ENCODE measurements at regions not wholly inside any gene's neighbourhood (a gene's known extent, or its start where the extent isn't known, plus 50 kb on each side); places are given as distances from the start of the nearest gene placed in this dataset.

DNA sequence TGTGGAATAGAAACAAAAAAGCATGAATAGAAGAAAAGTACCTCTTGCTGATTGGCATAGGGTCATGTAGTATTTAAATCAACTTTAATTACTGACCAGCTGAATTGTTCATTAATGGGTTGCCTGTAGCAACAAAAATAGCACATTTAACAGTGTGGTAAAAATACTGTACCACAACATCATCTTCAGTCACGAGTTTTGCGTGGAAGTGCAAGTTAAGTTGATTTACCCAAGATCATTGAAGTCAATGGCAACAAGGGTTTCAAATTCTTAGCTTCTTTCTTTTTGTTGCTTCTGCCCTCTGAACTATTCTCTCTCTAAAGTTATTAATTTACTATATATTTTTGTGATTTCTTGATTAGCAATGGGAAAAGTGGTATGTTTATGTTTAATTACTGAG lies 526.6 kb downstream of the C4orf33 start:
- DNase-seq, result no peak
- FAIRE-seq, result no peak
- Histone ChIP-seq H3K36me3 (ENCODE audit: control insufficient read depth in 2 of 3, insufficient read depth in 3 of 3, low read length in 3 of 3) (no peaks in the 10 kb centered on the region), H3K9me3 (ENCODE audit: control insufficient read depth in 2 of 3, insufficient read depth in 1 of 3, low read length in 3 of 3) (no peaks in the 10 kb centered on the region), H3K4me1 (ENCODE audit: control insufficient read depth in 2 of 3, insufficient read depth in 2 of 3, low read depth in 1 of 3, low read length in 3 of 3) (no peaks in the 10 kb centered on the region), H3K4me3 (ENCODE audit: low read length in 3 of 3) (no peak overlapping the region), H3K9ac (ENCODE audit: low read length in 3 of 3) (no peak overlapping the region), H3K27me3 (ENCODE audit: control insufficient read depth, insufficient read depth, low read length) (no peaks in the 10 kb centered on the region), H3K27ac (ENCODE audit: low read depth in 2 of 2, low read length in 2 of 2) (no peak overlapping the region)
- TF ChIP-seq, protein P1, sequence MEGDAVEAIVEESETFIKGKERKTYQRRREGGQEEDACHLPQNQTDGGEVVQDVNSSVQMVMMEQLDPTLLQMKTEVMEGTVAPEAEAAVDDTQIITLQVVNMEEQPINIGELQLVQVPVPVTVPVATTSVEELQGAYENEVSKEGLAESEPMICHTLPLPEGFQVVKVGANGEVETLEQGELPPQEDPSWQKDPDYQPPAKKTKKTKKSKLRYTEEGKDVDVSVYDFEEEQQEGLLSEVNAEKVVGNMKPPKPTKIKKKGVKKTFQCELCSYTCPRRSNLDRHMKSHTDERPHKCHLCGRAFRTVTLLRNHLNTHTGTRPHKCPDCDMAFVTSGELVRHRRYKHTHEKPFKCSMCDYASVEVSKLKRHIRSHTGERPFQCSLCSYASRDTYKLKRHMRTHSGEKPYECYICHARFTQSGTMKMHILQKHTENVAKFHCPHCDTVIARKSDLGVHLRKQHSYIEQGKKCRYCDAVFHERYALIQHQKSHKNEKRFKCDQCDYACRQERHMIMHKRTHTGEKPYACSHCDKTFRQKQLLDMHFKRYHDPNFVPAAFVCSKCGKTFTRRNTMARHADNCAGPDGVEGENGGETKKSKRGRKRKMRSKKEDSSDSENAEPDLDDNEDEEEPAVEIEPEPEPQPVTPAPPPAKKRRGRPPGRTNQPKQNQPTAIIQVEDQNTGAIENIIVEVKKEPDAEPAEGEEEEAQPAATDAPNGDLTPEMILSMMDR (IDR thresholded peaks at IDR 0.05; ENCODE audit: borderline replicate concordance, extremely low read depth, insufficient read depth), result no peak
- intact Hi-C loops (cut with DNase I), result no loop called here

DNA sequence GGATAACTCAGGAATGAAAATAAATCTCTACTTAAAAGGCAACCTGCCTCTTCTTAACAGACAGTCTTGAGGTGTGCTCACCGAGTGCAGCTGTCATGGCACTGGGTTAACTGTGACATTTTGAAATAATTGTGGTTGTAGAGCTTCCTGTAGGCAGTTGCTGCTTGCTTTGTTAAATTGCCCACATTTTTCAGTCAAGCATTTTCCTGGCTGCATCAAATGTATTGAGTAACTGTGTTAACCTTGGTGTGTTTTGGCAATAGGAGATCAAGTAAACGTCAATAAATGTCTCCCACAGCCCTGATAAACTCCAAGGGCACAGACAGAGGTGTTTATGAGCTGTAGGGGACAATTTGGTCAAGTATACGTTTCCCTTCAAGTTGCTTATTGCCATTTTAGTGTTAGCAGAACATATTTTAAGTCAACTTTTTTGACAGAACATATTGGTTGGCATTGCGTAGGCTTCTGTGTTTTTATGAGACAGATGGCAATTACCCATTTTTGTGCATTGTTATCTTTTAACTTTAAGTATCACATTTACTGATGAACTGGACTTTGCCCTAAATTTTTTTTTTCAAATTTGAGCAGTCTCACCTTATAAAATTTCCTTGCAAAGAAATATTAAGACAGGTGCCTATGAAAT lies 527.4 kb downstream of the C4orf33 start:
- H3K9me3 ChIP-seq (ENCODE audit: control insufficient read depth in 2 of 3, insufficient read depth in 1 of 3, low read length in 3 of 3), result no peaks in the 10 kb centered on the region
- no peaks in the 10 kb centered on the region for H3K4me1 ChIP-seq (ENCODE audit: control insufficient read depth in 2 of 3, insufficient read depth in 2 of 3, low read depth in 1 of 3, low read length in 3 of 3)
- FAIRE-seq (no peak), DNase-seq (no peak)
- no peak overlapping the region for H3K9ac ChIP-seq (ENCODE audit: low read length in 3 of 3)
- TF ChIP-seq, protein P1 (IDR thresholded peaks at IDR 0.05; ENCODE audit: borderline replicate concordance, extremely low read depth, insufficient read depth), result no peak
- H3K27ac ChIP-seq (ENCODE audit: low read depth in 2 of 2, low read length in 2 of 2), result no peak overlapping the region
- H3K36me3 ChIP-seq (ENCODE audit: control insufficient read depth in 2 of 3, insufficient read depth in 3 of 3, low read length in 3 of 3), result no peaks in the 10 kb centered on the region
- H3K27me3 ChIP-seq (ENCODE audit: control insufficient read depth, insufficient read depth, low read length), result no peaks in the 10 kb centered on the region
- H3K4me3 ChIP-seq (ENCODE audit: low read length in 3 of 3), result no peak overlapping the region
- intact Hi-C loops (cut with DNase I), result no loop called here

DNA sequence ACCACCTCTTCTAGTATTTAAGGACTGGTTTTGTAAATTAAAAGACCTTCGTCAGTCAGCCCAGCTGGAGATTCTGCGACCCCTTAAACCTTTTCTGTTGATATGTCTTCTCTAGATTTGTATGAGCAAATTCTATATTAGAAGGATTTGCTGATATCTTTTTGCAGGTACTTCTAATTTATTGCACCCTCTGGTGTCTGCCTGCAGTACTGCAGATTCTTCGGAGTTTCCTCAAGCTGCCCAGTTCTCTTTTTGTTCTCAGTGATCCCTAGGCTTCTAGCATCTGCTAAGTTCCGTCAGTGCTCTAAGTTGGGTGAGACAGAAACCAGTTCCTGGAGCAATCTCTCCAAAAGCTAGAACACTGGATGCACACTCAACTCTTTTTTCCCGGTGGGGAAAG lies 545.2 kb downstream of the C4orf33 start:
- TF ChIP-seq, protein P1 (IDR thresholded peaks at IDR 0.05; ENCODE audit: borderline replicate concordance, extremely low read depth, insufficient read depth), result peak; percentile 79
- intact Hi-C loops (cut with DNase I), result loop anchor here (10.0 kb wide), 1 partner anchor 276 kb away; no protein-coding TSS in a partner anchor
- no peak overlapping the region for H3K4me3 ChIP-seq (ENCODE audit: low read length in 3 of 3)
- H3K27me3 ChIP-seq (ENCODE audit: control insufficient read depth, insufficient read depth, low read length), result no peaks in the 10 kb centered on the region
- no peak overlapping the region for H3K27ac ChIP-seq (ENCODE audit: low read depth in 2 of 2, low read length in 2 of 2)
- no peak overlapping the region for H3K9ac ChIP-seq (ENCODE audit: low read length in 3 of 3)
- H3K9me3 ChIP-seq (ENCODE audit: control insufficient read depth in 2 of 3, insufficient read depth in 1 of 3, low read length in 3 of 3), result no peaks in the 10 kb centered on the region
- H3K4me1 ChIP-seq (ENCODE audit: control insufficient read depth in 2 of 3, insufficient read depth in 2 of 3, low read depth in 1 of 3, low read length in 3 of 3), result no peaks in the 10 kb centered on the region
- FAIRE-seq (no peak), DNase-seq (peak in 4 of 5 donors; percentile 19 to 57 (median 34))
- no peaks in the 10 kb centered on the region for H3K36me3 ChIP-seq (ENCODE audit: control insufficient read depth in 2 of 3, insufficient read depth in 3 of 3, low read length in 3 of 3)

DNA sequence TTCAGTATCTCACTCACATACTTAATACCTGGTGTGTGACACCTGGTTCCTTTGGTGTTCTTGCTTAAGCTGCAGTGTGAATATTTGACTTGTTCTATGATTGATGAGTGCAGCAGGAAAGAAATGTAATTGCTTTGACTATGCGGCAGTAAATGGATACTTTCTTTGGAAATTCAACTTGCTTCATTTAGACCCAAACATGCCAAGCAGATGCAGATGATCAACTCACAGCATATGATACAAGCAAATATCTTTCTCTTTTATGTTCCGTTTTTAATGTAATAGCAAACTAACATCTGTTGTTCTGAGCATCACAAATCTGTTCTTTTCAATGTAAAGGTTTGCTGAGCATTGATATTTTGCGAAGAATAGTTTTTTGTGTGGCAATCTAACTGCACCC lies 549.5 kb downstream of the C4orf33 start:
- intact Hi-C loops (cut with DNase I), result loop anchor here (10.0 kb wide), 1 partner anchor 281 kb away; no protein-coding TSS in a partner anchor
- H3K9ac ChIP-seq (ENCODE audit: low read length in 3 of 3), result no peak overlapping the region
- H3K9me3 ChIP-seq (ENCODE audit: control insufficient read depth in 2 of 3, insufficient read depth in 1 of 3, low read length in 3 of 3), result no peaks in the 10 kb centered on the region
- no peak for FAIRE-seq
- no peaks in the 10 kb centered on the region for H3K4me1 ChIP-seq (ENCODE audit: control insufficient read depth in 2 of 3, insufficient read depth in 2 of 3, low read depth in 1 of 3, low read length in 3 of 3)
- no peaks in the 10 kb centered on the region for H3K27me3 ChIP-seq (ENCODE audit: control insufficient read depth, insufficient read depth, low read length)
- TF ChIP-seq, protein P1 (IDR thresholded peaks at IDR 0.05; ENCODE audit: borderline replicate concordance, extremely low read depth, insufficient read depth), result no peak
- H3K27ac ChIP-seq (ENCODE audit: low read depth in 2 of 2, low read length in 2 of 2), result no peak overlapping the region
- no peaks in the 10 kb centered on the region for H3K36me3 ChIP-seq (ENCODE audit: control insufficient read depth in 2 of 3, insufficient read depth in 3 of 3, low read length in 3 of 3)
- DNase-seq, result no peak
- H3K4me3 ChIP-seq (ENCODE audit: low read length in 3 of 3), result no peak overlapping the region

Measured in kidney (tissue), 13 donors.